ENCODE measurements at regions not wholly inside any gene's neighbourhood (a gene's known extent, or its start where the extent isn't known, plus 50 kb on each side); places are given as distances from the start of the nearest gene placed in this dataset.

DNA sequence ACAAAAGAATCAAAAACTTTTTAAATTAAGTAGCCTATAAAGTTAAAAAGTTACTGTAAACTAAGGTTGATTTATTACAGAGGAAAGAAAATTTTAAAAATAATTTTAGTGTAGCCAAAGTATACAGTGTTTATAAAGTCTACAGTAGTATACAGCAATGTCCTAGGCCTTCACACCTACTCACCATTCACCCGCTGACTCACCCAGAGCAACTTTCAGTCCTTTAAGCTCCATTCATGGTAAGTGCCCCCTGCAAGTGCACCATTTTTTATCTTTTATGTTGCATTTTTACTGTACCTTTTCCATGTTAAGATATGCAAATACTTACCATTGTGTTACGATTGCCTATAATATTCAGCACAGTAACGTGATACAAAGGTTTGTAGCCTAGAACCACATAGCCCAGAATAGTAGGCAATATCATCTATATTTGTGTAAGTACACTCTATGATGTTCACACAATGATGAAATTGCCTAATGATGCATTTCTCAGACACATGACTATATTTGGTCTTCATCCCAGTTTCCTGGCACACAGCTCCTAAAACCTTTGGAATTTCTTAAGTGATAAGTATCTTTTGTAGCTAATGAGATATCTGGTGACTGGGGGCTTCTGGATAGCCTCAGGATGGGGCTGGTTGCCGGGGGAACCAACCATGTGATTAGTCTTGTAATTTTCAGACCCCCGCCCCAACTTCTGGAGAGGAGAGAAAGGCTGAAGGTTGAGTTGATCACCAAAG, 111.0 kb downstream of the MRPL14 start:
- DNase-seq (ENCODE audit: low spot score): no peak

DNA sequence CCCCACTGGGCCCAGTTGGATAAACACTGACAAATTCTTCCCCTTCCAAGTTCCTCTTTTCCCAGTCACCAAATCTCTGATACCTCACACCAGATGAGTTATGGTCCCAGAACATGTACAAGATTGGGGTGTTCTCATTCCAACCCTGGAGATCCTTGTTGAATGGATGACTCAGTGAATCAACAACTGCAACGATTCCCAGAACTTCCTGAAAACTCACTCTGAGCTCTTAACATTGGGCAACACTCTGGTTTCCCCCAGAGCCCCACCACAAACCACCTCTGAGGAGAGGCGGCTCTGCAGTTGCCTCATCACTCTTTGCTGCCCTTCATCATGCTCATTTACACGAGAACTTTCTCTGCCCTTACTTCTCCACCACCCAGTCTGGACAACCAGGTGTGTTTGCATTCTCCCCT, 115.2 kb downstream of the MRPL14 start:
- DNase-seq (ENCODE audit: low spot score): peak; percentile 95

DNA sequence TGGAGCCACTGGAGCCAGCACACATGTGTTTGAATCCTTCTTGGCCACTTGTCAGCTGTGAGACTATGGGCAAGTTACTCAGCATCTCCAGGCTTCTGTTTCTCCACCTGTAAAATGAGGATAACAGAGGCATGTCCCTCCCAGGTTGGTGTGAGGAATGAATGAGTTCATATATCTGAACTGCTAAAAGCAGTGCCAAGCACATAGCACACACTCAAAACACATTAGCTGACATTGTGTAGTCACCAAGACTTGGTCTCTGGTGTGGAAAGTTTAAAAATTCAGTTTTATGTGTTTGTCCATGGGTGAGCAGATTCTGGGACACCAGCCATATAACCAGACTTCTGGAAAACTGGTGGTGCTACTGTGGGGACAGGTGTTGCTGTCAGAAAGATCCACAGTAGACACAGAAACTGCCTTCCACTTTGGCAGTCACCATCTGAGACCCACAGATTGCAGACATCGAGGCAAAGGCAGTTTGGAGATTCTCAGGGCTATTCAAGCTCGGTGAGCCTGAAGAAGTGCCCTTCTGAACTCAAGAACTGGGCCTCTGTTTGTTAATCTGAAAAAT, 115.8 kb downstream of the MRPL14 start:
- no peak for DNase-seq (ENCODE audit: low spot score)

DNA sequence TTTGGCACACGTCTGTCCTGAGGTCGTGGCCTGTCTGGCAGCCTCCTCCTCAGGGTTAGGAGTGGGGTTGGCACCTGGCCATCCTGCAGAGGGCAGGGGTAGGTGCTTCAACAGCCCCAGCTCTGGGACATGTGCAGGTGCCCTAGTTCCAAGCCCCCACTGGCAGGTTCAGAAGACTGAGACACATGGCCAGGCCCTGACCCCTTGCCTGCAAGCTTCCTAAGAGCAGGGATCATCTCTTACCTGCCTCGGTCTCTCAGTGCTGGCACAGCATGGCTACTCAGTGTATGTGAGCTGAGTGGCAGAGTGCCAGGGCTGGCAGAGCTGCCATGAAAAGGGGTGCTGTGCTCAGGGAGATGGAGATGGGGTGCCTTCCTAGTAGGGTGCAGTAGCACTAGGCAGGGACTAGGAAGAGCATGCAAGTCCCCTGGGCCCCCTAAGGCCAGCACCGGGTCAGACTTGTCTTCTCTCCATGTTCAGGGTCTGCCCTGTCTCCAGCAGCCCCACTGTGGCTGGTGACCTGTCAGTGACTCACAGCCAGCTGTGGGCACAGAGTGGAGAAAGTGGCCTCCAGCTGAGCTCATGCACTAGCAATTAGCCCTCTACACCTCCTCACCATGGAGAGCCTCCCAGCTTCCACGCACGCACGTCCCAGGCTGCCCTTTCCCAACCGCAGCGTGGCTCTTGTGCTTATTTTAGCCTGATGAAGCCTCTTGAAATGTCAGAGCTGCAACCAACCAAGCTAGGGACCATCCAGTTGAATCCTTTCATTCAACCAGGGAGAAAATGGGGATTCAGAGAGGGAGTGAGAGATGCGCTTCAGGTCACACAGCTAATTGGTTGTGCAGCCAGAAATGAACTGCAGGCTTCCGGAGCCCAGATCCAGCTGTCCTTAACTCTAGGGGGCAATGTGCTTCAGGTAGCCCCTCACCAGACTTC, 116.6 kb downstream of the MRPL14 start:
- peak; percentile 97 for DNase-seq (ENCODE audit: low spot score)

DNA sequence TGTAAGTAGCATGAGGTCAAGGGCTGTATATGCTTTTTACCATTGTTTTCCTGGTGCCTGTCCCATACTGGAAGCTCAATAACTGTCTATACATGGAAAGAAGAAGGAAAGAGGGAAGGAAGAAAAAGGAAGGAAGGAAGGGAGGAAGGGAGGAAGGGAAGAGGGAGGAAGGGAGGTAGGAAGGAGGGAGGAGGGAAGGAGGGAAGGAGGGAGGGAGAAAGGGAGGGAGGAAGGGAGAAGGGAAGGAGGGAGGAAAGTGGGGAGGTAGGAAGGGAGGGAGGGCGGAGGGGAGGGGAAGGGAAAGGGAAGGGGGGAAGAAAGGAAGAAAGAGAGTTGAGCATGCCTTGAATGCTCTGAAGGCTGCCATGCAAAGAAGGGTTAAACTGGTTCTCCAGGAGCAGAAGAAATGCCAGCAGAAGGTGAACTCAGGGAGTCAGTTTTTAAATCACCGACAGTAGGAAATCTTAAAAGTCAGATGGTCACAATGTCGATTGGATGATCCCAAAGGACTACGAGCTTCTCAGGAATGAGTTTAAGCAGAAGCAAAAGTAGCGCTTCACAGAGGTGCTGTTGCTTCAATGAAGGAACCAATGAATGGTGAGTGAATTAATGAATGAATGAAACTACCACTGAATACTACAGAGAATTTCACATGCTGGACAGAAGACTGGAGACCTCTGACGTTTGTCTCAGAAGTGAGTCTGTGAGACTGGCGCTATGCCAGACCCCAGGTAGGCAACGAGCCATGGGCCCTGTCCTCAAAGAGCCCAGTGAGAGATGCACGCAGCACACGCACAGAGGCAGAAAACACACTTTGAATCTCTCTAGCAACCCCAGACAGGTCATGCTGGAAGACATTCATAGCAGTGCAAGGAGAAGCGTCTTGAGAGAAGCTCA, 117.6 kb downstream of the MRPL14 start:
- no peak for DNase-seq (ENCODE audit: low spot score)

DNA sequence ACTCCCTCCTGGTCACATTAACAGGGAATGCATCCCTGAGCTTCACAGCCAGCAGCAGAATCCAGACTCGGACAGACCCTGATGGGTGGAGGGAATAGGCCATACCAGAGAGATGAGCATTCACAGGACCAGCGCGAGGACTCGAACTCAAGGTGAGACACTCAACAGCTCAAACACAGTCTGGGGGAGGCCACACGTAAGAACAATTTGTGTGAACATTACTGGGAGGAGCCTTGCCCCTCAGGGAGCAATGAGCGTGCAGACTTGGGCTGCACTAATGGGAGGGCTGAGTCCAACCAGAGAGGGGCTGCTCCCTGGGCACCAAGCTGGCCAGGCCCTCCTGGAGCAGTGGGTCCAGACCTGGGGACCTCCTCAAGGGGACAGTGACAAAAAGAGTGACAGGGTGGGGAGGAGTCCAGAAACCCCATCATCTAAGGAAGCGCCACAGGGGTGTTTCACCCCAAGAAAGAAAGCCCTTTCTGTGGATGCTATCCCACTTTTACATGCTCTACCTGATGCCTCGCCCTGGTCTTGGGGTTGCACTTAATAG, 118.4 kb downstream of the MRPL14 start:
- no peak for DNase-seq (ENCODE audit: low spot score)

DNA sequence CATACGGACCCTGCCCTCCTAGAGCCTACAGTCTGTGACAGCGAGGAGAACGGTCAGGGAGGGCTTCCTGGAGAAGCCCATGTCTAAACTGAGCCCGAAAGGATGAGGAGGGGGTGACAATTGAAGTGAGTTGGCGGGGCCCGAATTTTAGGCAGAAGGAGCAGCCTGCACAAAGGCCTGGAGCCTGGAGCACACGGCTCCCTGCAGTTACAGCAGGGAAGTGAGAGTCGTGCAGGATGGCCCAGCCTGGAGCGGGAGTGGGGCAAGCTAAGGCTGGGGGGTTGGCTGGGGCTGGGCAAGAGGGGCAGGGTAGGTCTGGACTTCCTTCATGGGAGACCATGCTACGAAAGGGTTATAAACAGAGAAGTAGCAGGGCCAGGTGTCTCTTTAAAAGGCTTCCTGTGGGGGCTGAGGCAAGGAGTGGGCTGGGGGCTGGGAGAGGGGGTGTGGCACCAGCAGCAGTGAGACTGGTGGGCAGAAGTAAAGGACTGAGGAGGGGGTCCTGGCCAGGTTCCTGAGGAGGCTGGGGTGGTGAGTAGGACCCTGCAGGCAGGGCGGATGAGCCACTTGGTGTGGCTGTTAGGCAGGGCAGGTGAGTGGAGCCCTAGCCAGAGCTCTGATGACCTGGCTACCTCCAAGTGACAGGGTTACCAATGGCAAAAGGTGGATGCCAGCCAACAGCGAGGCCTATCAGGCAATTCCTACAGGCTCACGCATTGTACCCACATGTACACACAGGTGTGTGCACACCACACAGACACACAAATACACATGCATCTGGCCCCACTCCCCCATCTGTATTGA, 119.2 kb downstream of the MRPL14 start:
- DNase-seq (ENCODE audit: low spot score): no peak

DNA sequence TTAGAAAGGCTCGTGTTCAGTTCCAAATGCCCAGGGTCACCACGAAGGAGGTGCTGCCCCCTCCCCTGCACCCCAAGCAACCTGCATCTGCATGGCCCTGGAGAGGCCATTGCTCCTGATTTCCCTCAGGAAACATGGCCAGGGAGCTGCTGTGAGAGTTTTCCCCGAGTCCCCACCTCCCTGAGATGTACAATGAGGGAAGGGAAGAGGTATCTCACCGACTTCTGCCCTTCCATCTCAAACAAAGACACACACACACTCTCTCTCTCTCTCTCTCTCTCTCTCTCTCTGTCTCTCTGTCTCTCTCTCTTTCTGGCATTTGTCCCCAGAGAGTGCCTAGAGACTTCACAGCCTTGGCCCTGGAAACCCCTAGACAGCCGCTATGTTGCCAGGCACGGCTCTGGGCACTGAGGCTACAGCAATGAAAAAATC, 120.4 kb downstream of the MRPL14 start:
- no peak for DNase-seq (ENCODE audit: low spot score)

DNA sequence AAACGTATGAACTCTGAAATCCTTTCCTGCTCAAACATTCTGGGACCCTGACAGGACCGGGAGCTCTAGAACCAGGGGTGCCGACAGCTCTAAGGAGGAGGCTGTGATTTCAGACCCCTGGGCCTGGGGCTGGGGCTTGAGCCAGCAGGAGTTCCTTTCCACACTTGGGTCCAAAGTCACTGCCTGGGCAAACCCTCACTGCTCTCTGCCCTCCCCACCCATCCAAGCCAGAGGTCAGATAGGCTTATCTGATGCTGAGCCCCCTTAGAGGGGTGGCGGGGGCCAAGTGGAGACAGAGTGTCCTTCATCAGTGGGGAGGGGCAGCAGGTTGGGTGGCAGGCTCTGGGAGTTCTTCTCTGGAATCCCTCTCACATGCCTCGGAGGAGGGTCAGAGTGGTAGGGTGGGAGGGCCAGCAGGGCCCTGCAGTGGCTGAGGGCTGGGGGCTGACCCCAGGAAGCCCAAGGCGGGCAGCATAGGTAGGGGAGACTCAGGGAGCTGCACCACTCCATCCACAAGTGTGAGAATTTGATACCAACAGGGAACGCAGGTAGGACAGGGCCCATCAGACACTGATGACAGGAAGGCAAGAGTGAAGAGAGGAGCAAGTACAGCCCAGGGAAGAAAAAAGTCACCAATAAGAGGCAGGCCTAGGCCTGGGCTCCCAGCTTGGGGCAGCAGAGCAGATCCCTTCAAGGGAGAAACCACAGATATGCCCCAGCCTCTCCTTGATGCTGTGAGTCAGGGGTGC, 121.0 kb downstream of the MRPL14 start:
- no peak for DNase-seq (ENCODE audit: low spot score)

DNA sequence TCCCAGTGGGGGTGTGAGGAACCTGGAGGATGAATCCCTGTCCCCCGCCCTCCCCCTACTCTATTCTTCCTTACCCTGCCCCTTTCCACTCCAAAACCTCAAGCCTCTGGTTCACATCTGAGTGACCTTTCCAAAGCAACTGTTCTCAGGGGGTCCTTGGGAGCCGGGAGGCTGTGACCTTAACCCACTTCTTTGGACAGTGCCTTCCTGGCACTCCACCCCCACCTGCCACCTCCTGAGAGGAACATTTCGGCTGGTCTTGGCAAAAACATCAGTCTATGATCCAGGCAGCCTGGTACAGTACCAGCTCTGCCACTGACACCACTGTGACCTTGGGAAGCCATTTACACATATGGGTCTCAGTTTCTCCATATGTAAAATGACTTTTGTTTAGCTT, 121.7 kb downstream of the MRPL14 start:
- DNase-seq (ENCODE audit: low spot score): no peak

DNA sequence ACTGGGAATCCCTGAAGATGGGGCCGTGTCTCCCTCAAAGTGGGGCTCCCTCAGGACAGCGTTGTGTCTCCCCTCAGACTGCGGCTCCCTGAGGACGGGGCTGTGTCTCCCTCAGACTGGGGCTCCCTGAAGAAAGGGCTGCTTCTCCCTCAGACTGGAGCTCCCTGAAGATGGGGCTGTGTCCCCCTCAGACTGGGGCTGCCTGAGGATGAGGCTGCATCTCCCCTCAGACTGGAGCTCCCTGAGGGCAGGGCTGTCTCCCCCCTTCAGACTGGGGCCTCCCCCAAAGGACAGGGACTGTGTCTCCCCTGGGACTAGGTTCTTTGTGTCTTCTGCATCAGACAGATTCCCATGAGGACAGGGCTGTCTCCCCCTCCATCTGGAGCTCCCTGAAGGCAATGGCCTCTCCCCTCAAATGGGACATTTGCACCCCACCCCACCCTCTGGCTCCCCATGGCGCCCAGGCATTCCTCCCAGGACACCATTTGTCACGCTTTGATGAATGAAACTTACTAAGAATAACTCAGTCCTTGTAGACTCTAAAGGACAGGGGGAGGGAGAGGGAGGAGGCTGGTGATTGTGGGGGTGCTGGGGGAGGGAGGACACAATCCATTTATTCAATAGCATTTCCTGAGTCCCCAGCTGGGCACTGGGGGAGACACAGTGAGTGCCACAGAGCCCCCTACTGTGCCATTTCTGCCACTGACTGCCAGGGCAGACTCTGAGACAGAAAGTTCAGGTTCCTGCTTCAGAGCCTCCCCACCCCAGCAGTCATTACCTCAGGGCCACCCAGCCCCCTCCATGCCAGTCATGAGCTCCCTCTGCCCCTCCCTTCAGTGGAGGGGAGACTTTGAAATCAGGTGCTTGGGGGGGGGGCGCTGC, 122.4 kb downstream of the MRPL14 start:
- peak; percentile 65 for DNase-seq (ENCODE audit: low spot score)

DNA sequence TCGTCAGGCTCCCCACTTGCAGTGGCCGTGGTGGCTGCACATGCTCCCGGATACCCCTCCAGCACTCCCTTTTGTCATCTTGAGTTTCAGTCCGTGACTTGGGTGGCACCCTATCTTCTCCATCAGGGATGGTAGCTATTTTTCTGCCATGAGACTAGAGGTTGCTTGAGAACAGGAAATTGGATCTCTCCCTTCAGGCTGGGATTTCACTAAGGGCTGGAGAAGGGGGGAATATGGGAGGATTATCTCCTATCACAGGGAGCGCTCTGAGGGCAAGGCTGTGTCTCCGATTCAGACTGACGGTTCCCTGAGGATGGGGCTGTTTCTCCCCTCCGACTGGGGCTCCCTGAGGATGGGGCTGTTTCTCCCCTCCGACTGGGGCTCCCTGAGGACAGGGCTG, 123.1 kb downstream of the MRPL14 start:
- no peak for DNase-seq (ENCODE audit: low spot score)

DNA sequence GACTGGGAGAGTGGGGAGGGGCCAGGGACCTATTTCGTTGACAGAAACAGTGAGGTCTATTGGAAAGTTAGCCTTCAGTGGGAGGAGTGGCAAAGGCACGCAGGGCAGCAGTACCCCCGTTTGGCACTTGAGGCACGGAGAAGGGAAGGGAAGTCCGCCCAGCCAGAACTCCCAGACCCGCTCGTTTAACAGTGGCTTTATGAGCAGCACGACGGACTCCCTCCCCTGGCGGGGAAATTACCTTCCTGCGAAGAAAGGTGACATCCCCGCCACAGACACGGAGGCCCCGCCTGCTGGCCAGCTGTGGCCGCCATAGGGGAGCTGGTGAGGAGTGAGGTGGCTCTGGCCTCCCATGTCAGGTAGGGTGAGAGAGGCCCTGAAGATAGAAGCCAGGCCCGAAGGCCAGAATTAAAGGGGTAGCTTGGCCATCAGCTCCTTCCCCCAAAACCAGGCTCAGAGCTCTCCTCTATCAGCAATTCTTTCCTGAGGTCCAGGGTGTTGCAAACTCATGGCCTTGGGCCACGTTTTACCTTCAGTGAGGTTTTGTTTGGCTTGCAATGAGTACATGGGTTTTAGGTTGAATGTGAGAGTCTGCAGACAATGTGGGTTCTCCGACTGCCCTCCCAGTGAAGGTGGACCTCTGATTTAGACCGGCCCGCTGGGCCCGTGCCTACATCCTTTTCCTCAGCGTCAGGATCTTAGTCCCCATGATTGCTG, 123.7 kb downstream of the MRPL14 start:
- no peak for DNase-seq (ENCODE audit: low spot score)

DNA sequence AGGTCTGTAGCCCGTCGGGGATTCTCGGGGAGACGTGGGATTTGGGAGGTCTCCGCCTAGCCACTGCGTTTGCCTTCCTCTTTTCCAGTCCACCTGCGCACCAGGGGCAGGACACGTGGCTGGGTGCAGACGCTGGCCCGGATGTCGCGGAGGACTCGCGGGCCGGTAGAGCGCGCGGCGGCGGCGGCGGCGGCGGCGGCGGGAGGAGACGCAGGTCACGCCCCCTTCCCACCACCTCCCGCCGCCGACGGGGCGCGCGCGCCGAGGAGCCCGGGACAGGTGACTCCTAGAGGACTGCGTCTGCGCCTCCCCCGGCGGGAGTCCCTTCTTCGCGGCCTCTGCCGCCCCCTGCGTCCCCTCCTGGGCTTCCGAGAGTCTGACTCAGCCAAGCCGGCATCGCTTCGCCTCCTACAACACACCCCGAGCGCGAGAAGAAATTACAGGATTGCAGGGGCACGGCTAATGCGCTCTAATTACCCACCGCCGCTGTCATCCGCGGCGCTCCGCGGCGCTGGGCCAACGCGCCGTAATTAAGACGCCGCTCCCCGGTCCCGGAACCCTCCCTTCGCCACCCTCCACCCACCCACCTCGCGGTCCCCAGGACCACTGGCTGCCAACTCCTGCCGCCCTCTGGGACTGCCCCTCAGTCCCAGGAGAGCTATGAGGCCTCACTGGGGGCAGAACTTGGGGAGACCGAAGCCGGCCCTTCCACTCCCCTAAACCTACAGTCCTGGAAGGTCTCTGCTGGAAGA, 124.5 kb downstream of the MRPL14 start:
- no peak for DNase-seq (ENCODE audit: low spot score)

DNA sequence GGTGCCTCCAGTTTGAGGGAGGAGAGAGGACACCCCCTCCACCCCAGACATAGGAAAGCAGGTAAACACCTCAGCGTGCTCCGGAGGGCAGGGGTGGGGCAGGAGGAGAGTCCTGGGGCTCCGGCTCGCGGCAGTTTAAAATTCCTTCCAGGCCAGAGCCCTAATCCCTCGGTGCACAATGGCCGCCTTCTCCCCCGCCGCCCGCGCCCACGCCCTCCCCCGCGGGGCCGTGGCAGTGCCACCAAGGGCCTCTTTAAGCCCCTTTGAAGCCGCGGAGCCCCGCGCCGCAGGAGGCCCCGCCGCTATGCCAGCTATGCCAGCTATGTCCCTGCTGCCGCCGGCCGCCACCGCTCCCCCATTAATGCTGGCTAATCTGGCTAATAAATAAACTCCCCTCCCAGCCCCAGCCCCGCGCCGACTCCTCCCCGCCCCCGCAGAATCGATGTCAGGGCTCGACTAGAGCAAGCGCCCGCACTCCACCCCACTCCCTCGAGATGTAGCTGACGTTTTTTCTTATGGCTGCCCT, 125.1 kb downstream of the MRPL14 start:
- DNase-seq (ENCODE audit: low spot score): no peak

DNA sequence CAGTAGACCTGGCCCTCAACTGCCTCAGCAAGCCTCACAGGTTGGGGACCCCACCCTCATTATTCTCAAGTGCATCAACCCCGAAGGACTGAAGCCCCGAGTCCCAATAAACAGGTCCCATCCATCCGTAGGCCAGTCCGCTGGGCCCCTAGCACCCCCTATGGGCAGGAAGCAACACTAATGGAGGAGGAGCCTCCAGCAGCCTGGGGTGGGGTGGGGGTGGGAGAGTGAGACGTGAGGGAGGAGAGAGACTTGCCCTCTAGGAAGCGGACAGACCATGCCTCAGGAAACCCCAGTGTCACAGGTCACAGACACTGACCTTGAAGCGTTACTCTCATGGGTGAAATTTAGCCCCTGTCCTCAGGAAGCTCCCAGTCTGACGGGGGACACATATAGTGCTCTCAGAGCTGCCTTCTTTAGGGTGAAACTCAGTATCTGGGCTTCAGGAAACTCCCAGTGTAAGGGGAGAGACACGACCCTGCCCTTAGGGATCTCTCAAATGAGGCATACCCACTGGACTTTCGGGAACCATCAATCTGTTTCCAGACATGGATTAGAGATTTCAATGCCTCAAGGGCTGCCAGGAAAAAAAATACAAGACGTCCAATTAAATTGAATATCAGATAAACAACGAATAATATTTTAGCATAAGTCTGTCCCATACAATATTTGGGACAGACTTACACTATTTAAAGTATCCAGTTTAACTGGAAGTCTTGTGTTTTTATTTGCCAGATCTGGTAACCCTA, 125.8 kb downstream of the MRPL14 start:
- DNase-seq (ENCODE audit: low spot score): no peak
